HG03520 (cell line): ENCODE measurements at regions not wholly inside any gene's neighbourhood (a gene's known extent, or its start where the extent isn't known, plus 50 kb on each side); places are given as distances from the start of the nearest gene placed in this dataset.

Source experiments
- ATAC-seq: cut with Tn5 transposase; IDR thresholded peaks from one replicate; pipeline ENCODE4 v1.9.1; 2021; ENCODE audit warnings: mild to moderate bottlenecking, moderate library complexity; ENCODE audit not compliant: unreplicated experiment

DNA sequence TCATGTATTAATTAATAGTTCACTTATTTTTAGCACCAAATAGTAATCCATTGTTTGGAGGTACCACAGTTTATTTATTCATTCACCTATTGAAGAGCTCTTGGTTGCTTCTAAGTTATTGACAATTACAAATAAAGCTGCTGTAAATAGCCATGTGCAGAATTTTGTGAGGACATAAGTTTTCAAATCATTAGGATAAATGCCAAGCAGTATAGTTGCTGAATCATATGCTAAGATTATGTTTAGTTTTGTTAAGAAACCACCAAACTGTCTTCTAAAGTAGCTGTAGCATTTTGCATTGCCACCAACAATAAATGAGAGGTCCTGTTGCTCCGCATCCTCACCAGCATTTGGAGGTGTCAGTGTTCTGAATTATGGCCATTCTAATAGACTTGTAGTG is 2126.8 kb downstream of the PCDH9 start:
- no peak for ATAC-seq

DNA sequence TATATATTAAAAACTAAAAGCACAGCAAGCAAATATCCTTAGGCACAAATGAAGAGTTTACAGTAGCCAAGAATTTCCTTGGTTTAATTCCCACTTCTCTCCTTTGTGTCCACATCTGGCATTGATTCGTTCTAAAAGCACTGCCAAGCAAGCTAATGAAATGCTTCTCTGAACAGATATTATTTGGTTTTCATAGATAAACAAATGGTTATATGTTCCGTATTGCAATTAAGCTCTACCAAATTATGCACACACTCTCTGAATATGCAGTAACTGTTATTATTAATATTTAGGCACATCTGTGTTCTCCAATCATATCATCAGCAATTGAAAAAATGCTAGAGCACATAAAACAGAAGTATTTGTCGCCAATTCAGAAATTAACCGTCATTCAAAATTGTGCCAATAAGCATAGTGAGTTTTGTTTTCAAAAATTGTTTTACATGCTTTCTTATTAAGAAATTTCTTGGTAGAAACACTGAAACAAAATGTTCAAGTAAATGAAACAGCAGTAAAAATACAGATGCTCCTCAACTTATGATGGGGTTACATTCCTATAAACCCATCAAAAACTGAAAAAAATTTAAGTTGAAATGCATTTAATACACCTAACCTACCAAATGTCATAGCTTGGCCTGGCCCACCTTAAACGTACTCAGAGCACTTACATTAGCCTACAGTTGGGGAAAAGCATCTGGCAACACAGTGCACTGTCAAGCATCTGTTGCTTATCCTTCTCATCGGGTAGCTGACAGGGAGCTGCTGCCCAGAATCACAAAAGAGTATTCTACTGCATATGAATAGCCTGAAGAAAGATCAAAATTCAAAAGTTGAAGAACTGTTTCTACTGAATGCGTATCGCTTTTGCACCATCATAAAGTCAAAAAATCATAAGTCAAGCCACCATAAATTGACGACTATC is 2134.7 kb downstream of the PCDH9 start:
- no peak for ATAC-seq

DNA sequence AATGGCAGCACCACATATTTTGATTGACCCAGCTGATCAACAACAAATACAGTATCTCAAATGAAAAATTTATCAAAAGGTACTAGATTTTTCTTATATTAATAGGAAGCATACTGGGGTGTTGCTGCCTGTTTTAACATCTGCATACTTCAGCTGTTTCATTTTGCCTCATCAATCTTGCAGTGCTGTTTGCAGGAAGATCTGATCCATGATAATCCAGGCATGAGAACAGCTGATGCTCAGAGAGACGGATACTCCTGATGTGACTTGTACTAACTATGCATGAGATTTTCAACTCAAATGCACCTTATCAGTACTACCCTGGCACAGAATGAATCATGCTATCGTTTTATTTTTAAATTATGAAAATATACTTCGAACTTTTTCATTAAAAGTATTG is 2136.8 kb downstream of the PCDH9 start:
- ATAC-seq, result no peak

DNA sequence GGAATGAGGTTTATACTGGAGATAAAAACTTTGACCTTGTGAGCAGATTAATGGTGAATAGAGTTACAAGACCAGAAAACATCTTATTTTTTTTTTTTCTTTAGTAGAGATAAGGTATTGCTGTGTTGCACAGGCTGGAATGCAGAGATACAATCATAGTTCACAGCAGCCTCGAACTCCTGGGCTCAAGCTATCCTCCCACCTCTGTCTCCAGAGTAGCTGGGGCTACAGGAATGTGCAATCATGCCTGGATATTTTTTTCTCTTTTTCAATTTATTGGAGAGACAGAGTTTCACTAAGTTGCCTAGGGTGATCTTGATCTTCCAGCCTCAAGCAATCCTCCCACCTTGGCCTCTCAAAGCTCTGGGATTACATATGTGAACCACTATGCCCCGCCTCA is 2139.1 kb downstream of the PCDH9 start:
- ATAC-seq, result no peak

DNA sequence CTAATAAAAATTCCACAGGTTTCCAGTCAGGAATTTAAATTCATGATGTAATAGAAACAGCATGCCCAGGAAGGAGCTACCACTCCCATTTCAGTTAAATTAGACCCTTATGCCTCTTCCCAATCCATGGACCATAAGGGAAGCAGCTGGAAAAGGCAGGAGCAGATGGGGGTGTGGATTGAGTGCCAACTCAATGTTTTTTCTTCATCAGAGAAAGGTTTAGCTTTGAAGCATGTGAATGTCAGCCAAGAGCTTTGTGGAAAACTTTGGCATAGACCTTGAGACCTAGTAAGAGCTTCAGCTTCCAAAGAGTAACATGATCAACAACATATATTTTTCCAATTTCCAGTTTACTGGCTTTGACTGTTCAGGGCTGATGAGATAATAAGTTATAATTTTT is 2139.9 kb downstream of the PCDH9 start:
- ATAC-seq, result no peak

DNA sequence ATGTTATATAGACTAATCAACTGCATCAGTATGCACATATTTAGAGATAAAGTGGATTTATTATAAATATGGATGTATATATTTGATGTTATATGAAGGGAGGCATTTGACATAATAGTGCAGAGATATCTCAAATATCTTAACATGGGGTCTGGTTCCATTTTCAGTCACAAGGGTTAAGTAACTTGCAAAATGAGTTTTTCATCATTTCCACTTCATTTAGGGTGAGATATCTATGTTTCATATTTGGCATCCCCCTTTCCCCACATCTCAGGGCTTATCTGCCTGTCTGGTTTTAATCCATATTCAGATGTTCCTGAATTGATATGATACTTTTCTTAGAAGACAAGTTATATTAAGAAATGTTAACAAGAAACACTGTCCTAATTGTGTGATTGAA is 2141.2 kb downstream of the PCDH9 start:
- ATAC-seq, result no peak

DNA sequence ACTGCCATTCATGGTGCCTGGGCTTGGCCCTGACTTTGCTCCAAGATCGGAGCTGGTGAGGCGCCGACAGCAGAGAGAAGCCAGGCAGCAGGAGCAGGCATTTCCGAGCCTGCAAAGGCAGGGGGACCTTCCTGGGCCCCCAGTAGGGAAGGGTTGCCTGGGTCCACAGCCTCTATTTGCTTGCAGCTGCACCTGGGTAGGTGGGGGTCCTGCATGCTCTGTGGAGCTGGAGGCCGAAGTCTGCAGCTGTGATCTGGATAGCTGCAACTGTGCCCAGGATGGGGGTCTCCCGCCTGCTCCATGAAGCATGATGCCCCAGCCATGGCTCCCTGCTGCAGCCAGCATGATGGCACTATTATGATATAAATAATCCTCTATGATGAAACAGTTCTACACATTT is 2144.2 kb downstream of the PCDH9 start:
- no peak for ATAC-seq

DNA sequence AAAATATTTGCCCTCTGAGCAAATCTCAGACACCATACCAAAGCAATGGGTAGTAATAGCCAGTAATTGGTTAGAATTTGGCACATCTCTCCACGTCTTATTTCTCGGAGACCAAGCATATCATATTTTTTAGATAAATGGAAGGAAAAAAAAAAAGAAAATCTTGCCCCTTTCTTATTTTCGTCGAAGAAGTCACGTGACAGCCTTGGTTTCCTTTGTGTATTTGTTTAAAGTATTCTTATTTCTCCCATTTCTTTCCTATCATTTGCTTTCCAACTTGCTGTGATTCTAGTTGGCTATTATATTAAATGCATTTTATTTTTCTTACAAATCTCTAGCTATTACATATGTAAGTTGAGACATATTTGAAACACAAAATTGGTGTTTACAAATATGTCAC is 2155.9 kb downstream of the PCDH9 start:
- no peak for ATAC-seq

DNA sequence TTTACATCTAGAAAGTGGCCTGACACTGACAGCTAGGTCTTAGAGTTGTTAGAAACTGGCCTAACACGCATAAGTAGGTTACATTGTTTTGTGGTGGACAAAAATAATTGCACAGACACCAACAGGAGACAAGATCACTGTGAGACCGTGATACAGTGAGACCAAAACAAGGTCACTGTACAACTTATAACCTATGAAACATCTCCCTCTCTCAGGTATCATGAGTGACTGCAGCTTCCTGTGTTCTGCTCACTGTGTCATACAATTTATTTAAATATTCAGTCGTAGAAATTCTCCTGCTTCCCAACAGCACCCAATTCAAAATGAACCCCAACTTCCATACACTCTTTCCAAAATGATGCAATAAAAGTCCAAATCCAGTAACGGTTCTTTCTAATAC is 2165.2 kb downstream of the PCDH9 start:
- ATAC-seq, result no peak

DNA sequence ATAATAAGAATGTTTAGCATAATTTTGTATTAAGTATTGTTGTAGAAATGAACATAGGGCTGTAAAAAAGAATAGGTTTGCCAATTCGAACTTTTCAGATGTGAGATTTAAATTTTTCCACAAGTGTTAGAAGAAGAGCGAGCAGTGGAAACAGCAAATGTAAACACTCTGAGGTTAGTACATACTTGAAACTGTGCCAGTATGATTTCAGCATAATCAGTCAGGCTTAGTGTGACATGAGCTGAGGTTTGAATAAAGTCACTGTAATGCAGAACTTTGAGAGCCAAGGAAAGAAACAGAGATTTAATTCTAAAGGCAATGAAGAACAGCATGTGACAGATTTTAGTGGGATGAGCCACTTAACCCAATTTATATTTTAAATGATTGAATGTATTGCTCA is 2166.4 kb downstream of the PCDH9 start:
- ATAC-seq, result no peak

DNA sequence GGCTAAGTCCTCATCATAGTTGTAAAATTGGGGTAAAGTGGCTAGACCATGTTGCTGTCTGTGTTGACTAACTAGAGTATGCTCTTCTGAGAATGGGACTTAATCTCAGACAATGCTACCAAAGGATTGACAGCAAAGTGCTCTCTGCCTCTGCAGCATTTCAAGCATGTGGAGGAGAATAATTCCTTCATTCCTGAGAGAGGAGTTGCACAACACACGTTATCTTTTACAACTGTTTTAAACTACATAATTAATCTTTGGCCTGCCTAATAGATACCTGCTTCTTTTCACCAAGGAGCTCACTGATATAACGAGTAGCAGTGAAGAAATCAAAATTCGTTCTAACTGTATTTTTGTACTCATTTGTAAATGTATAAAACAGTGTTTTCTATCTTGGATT is 2172.2 kb downstream of the PCDH9 start:
- no peak for ATAC-seq

DNA sequence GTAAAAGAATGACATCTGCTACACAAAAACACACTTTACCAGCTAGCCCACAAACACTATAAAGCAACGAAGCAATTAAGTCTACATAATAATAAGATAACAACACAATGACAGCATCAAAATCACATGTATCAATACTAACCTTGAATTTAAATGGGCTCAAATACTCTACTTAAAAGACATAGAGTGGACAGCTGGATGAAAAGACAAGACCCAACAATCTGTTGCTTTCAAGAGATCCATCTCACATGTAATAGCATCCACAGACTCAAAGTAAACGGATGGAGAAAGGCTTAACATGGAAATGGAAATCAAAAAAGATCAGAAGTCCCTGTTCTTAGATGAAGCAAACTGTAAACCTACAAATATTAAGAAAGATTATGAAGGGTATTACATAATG is 2175.9 kb downstream of the PCDH9 start:
- no peak for ATAC-seq

DNA sequence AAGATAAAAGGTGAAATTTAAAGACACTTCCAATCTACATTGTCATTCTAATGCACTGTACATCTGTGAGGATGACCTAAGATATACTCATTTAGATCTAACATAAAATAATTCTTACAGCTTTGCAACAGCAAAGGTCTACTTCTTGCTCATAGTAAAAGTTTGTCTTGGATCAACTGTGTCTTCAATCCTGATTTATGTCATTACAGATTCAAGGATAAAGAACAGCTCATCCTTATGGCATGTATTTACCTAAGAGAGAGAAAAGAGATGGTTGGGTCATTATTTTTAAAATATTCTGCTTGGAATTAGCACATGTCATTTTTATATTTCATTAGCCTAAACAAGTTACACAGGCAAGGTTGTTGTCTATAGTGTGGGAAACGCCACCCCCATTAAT is 2193.1 kb downstream of the PCDH9 start:
- ATAC-seq, result no peak

DNA sequence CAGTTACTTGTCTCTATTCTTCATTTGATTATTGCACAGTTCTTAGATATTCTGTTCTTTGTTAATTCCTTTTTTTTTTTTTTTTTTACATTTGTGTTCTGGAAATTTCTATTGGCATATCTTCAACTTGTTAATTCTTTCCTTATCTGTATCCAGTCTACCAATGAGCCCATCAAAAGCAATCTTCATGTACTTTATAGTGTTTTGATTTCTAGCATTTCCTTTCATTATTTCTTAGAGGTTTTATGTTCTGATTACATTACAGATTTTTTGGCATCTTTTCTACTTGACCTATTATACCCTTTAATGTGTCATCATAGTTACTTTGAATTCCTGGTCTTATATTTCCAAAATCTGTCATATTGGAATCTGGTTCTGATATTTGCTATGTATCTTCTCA is 2194.8 kb downstream of the PCDH9 start:
- no peak for ATAC-seq

DNA sequence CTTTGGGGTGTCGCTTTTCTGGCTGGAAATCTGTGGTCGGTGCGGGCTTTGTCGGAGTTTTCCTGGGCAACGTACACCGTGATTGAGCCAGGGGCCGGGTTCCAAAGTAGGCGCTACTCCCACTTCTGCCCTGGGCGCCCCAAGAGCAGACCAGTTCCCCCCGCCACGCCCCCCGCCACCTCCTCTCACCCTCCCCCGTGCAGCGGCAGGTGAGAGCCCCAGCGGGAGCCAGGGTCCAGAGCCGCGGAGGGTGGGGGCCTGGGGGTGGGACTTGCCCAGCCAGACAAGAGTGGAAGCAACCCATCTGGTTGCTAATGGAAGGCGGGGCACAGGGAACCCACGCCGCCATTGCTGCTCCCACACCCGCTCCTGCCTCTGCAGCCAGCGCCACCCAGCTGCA is 2195.9 kb downstream of the PCDH9 start:
- no peak for ATAC-seq

DNA sequence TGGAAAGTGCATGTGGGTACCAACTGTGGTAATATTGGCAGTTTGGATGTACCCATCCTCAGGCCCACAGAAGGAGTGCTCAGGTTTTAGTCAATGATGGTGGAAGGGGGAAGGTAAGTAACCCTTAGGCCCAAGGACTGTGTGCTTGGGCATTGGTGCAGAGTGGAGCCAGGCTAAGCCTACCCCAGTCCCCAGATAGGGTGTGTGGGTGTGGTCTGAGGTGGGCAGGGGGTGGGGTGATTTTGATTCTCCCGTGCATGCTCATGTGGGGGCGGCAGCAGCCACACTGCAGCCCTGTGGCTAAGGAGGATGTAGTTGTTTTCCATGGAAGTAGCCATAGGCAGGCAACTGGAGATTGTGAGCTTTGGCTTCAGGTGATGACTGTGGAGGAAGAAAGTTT is 2197.3 kb downstream of the PCDH9 start:
- ATAC-seq, result no peak

DNA sequence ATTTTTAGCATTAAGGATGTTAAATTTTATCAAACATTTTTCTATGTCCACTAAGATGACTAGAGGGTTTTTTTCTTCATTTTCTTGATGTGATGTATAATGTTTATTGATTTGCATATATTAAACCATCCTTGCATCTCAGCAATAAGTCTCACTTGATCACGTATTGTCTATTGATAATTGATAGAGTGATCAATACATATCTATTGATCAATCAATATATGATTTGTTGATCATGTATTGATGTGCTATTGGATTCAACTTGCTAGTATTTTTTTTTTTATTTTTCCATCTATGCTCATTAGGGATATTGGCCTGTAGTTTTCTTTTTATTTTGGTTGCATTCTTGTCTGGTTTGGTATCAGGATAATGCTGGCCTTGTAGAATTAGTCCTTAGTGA is 2202.0 kb downstream of the PCDH9 start:
- ATAC-seq, result no peak

DNA sequence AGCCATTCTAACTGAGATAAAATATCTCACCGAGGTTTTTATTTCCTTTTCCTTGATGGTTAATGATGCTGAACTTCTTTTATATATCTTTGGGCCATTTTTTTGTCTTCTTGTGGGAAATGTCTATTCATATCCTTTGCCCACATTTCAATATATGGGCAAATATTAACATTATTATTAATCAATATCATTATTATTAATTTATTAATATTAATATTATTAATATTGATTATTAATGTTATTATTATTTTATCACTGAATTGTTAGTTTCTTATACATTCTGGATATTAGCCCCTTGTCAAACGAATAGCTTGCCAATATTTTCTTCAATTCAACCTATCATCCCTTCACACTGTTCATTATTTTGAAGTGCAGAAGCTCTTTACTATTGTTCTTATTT is 2203.6 kb downstream of the PCDH9 start:
- ATAC-seq, result no peak

DNA sequence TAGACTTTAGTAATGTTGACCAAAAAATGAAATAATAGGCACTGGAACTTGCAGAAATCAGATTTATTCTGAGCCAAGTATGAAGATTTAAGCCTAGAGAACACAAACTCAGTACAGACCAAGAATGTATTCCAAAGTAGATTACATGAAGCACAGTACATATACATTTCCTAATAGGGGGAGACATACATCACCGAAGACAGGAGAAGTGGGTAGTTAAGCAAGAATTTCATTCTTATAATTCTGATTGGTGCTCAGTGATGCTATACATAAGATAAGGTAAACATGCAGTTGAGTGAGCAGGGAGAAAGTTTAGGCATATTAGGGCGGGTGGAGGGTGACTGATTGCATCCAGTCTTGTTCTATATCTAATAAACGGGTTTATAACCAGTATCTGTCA is 2218.8 kb downstream of the PCDH9 start:
- ATAC-seq, result no peak

DNA sequence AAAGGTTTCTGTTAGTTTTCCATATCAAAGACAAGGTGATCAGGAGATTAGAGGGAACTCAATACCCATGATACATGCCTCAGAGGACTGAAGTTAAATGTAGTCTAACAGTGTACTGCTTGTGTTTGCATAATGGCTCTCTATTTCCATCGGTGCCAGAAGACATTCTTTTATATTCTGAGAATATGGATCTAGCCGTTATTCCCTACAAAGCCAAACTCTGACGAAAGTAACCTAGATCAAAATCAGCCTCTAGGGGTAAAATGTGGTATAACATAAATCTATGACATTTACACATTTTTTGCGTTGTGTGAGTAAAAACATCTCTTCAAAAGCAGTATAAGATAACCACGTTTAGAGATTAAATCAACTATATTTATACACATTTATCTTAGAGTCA is 2232.7 kb downstream of the PCDH9 start:
- ATAC-seq, result no peak

DNA sequence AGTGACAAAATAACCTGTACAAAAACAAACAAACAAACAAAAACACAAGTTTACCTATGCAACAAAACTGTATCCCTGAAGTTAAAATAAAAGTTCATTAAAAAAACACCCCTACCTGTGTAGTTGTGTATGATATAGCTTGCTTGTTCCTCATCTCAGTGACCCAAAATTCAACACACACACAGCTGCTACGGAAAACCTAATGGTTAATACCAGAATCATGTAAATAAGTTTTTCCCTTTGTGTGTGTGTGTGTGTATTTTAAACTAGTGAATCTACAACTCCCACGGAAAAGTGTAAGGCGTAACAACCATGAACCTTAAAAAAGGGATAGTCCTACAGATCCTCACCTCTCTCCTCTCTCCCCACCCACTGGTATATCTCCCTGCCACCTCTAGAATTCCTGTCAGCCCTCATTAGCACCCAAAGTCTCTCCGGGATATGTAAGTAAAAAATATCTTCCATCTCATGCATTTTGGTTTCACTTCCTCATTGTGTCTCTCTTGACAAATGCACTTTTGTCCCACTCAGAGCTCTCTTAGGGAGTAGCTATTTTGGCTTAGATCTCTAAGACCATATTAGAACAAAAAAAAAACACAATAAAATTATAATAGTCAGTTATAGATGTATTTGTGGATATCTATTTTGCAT is 2236.5 kb downstream of the PCDH9 start:
- ATAC-seq, result no peak

DNA sequence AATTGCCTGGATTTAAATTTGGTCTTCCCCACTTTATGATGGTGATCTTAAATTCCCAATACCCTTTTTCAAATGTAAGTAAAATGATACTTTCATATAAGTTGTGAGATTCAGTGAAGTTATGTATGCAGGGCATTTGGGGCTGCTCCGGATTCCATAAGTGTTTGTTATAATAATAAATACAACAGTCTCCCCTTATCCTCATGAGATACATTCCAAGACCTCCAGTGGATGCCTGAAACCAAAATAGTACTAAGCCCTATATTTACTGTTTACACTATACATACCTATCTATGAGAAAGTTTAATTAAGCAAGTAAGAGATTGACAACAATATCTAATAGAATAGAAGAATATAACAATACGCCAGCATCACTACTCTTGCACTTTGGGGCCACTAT is 2237.8 kb downstream of the PCDH9 start:
- ATAC-seq, result no peak

DNA sequence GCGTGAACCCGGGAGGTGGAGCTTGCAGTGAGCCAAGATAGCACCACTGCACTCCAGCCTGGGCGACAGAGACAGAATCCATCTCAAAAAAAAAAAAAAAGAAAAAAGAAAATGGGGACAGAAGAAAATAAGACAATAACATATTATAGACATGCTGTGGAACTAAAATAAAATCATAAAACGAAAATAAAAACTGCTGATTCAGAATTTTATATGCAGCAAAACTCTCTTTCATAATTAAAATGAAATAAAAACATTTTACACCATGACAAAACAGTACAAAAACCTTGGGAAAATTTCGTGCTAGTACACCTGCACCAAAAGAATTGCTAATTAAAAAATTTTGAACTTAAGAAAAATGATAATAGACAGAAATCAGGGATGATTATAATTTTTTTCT is 2245.1 kb downstream of the PCDH9 start:
- ATAC-seq, result no peak
